ENCODE measurements at regions not wholly inside any gene's neighbourhood (a gene's known extent, or its start where the extent isn't known, plus 50 kb on each side); places are given as distances from the start of the nearest gene placed in this dataset.

DNA sequence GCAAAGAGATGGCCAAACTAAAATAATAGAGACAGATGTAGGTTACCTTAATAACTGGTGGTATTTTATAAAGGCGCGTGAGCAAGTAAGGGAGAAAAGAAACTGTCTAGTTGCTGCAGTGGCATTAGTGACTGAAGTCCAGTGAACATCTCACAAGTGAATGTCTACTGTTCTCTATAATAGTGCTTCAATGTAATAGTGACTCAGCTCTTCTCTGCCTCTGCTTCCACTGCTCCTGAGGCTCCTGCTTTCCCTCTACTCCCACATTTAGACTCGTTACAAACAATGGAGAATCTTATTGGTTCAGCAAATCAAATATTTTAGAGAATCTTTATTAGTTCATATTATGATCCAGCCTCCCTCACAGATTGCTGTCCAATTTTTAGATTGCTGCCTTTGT is 779.1 kb upstream of the HTR2C start:
- no peak for TF ChIP-seq JUNB (IDR thresholded peaks at IDR 0.05; ENCODE audit: unreplicated experiment)
- TF ChIP-seq POLR2AphosphoS5 (IDR thresholded peaks at IDR 0.05; ENCODE audit: low read depth) = no peak

All from GM23338 (cell line).